ENCODE measurements at regions not wholly inside any gene's neighbourhood (a gene's known extent, or its start where the extent isn't known, plus 50 kb on each side); places are given as distances from the start of the nearest gene placed in this dataset.

- peak; percentile 24; the same call in 1 of the 2 replicates for TF ChIP-seq CEBPB (tag; IDR thresholded peaks at IDR 0.05)
- TF ChIP-seq CEBPG (CRISPR knock-in tag; IDR thresholded peaks at IDR 0.05) = no peak
- peak; percentile 19 to 43; a peak in 1 of 4 replicates for TF ChIP-seq CEBPG (tag; conservative IDR thresholded peaks at IDR 0.05 in 1 of 2, IDR thresholded peaks at IDR 0.05 in 1 of 2)
- TF ChIP-seq KAT8 (IDR thresholded peaks at IDR 0.05; ENCODE audit: low read depth) = no peak
- Histone ChIP-seq H3K9me1 (ENCODE audit: control insufficient read depth, insufficient read depth, low read length) (no peaks in the 10 kb centered on the region), H4K20me1 (replicated peaks; ENCODE audit: control insufficient read depth, insufficient read depth, low read length) (no peaks in the 10 kb centered on the region; the same call in 1 of the 2 replicates), H3K9me3 (replicated peaks; ENCODE audit: control insufficient read depth, insufficient read depth, low read depth, low read length) (no peaks in the 10 kb centered on the region), H3K27ac (ENCODE audit: extremely low read depth, low read depth, low read length) (no peak overlapping the region), H3K27me3 (ENCODE audit: control insufficient read depth in 2 of 2, insufficient read depth in 2 of 2, low read length in 2 of 2) (no peaks in the 10 kb centered on the region), H2AFZ (ENCODE audit: low read depth, low read length) (no peak overlapping the region), H3K36me3 (ENCODE audit: control insufficient read depth, insufficient read depth, low read length) (no peaks in the 10 kb centered on the region), H3K4me2 (ENCODE audit: insufficient read depth, low read length) (no peak overlapping the region), H3K79me2 (ENCODE audit: control insufficient read depth, insufficient read depth, low read length) (no peaks in the 10 kb centered on the region), H3K4me3 (no peak overlapping the region), H3K4me1 (replicated peaks in 1 of 2; ENCODE audit: control insufficient read depth in 2 of 2, insufficient read depth in 2 of 2, low read length in 2 of 2) (peaks cover 5 to 6% of the 10 kb centered on the region in 2 experiments; a peak in 4 of 5 replicates), H3K9ac (ENCODE audit: insufficient read depth in 1 of 2, low read depth in 2 of 2, low read length in 2 of 2) (no peak overlapping the region)
- DNase-seq (ENCODE audit: extremely low read depth in 1 of 4, low spot score in 3 of 4) = no peak
- intact Hi-C loops (cut with micrococcal nuclease) (no loop called here), in situ Hi-C loops (cut with MboI) (no loop called here)
- ChIA-PET CTCF (ENCODE audit: low intra/inter-chr PET ratio) (no interaction called here), POLR2A (interaction anchor here (1.3 kb wide), 1 partner anchor 11 kb away, joined by 3 read pairs; no protein-coding TSS in a partner anchor)
- WGBS (ENCODE audit: insufficient coverage, low coverage, missing lambda C conversion rate) = 59% methylated on average over 3 of the region's 6 CpGs
- FAIRE-seq = no peak
- BruUV-seq (replicated peaks) = no TSS peak
- ATAC-seq = no peak
These were observed 64.7 kb upstream of the MGAT5 start for GRCh38 chr2:134189009-134189720.
